HL-60 (cell line): ENCODE measurements at regions not wholly inside any gene's neighbourhood (a gene's known extent, or its start where the extent isn't known, plus 50 kb on each side); places are given as distances from the start of the nearest gene placed in this dataset.
"Not testable (repeated sequence)": the region's sequence is repeated elsewhere in the genome, so short reads cannot be mapped to it uniquely, and the experiment has no call there.

ENCODE experiments used
- DNase-seq, 2 experiments: peaks; one replicate each; pipeline ENCODE4 v3.0.0-alpha.2; 2010 to 2020; ENCODE audit warnings: low read depth in 1 of 2, low spot score in 1 of 2
- H3K27ac ChIP-seq: fragments of 250-450 bp; sonication (Bioruptor Pico); replicated peaks from 2 replicates; pipeline ENCODE4 v1.5.1; 2020; ENCODE audit warnings: mild to moderate bottlenecking, moderate library complexity
- H3K27me3 ChIP-seq: fragments of 250-450 bp; sonication (Bioruptor Pico); 2 replicates; pipeline ENCODE4 v1.5.1; 2021; ENCODE audit warnings: mild to moderate bottlenecking, moderate library complexity; ENCODE audit not compliant: insufficient read depth, poor library complexity, severe bottlenecking
- H3K4me3 ChIP-seq: replicated peaks from 2 replicates; pipeline ENCODE4 v1.5.1; 2011; ENCODE audit warnings: mild to moderate bottlenecking, control low read depth, low read length; ENCODE audit not compliant: insufficient read depth
- GABPA ChIP-seq: IDR thresholded peaks from 2 replicates; pipeline ENCODE4 v1.6.1; 2012; ENCODE audit warnings: low read depth
- POLR2AphosphoS5 ChIP-seq: IDR thresholded peaks from 2 replicates; pipeline ENCODE4 v1.6.1; 2012; ENCODE audit warnings: low read depth
- SPI1 ChIP-seq: IDR thresholded peaks from 2 replicates; pipeline ENCODE4 v1.6.1; 2012; ENCODE audit warnings: low read depth, mild to moderate bottlenecking, borderline replicate concordance
- TF ChIP-seq, protein P1 (sequence below): IDR thresholded peaks from one replicate; pipeline ENCODE4 v1.5.1; 2011; ENCODE audit warnings: low read length, control low read depth, inconsistent platforms; ENCODE audit not compliant: insufficient read depth
- TF ChIP-seq, protein P2 (sequence below): IDR thresholded peaks from 2 replicates; pipeline ENCODE4 v1.6.1; 2012; ENCODE audit warnings: low read depth; ENCODE audit not compliant: insufficient replicate concordance

DNA sequence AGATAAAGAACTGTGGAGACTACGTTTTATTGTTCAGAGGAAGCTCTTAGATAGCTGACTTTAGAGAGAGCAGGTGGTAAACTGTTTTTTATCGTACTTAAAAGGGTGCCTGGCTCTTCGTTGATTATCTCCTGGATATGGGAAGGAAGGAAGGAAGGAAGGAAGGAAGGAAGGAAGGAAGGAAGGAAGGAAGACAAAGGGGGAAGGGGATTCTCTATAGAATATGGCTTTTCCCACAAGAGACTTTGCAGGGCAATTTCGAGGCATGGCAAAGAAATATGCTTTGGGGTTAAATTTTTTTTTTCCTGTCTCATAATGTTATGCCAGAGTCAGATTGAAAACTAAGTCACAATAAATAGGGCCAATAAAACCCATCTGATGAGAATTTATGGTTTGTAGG, 271.9 kb upstream of the POU1F1 start:
- no peaks in the 10 kb centered on the region for H3K27me3 ChIP-seq
- TF ChIP-seq SPI1 (no peak), POLR2AphosphoS5 (no peak)

DNA sequence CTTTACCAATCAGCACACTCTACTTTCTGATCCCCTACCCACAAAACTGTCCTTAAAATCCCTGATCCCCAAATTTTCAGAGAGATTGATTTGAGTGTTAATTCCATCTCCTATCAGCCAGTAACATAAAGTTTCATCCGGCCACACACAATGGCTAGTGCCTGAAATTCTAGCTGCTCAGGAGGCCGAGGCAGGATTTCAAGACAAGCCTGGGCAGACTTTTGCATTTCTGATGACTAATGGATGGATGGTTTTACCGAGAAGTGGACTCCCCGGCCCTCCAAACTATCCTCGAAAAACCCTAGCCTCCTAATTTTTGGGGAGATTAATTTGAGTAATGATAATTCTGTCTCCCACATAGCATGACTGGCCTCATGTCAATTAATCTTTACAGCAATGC, 269.8 kb upstream of the POU1F1 start:
- Histone ChIP-seq H3K27ac (no peak overlapping the region), H3K27me3 (no peaks in the 10 kb centered on the region), H3K4me3 (no peak overlapping the region)
- DNase-seq, result no peak
- TF ChIP-seq SPI1 (no peak), POLR2AphosphoS5 (no peak), GABPA (no peak)
- TF ChIP-seq, protein P1, sequence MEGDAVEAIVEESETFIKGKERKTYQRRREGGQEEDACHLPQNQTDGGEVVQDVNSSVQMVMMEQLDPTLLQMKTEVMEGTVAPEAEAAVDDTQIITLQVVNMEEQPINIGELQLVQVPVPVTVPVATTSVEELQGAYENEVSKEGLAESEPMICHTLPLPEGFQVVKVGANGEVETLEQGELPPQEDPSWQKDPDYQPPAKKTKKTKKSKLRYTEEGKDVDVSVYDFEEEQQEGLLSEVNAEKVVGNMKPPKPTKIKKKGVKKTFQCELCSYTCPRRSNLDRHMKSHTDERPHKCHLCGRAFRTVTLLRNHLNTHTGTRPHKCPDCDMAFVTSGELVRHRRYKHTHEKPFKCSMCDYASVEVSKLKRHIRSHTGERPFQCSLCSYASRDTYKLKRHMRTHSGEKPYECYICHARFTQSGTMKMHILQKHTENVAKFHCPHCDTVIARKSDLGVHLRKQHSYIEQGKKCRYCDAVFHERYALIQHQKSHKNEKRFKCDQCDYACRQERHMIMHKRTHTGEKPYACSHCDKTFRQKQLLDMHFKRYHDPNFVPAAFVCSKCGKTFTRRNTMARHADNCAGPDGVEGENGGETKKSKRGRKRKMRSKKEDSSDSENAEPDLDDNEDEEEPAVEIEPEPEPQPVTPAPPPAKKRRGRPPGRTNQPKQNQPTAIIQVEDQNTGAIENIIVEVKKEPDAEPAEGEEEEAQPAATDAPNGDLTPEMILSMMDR, result no peak
- TF ChIP-seq, protein P2, sequence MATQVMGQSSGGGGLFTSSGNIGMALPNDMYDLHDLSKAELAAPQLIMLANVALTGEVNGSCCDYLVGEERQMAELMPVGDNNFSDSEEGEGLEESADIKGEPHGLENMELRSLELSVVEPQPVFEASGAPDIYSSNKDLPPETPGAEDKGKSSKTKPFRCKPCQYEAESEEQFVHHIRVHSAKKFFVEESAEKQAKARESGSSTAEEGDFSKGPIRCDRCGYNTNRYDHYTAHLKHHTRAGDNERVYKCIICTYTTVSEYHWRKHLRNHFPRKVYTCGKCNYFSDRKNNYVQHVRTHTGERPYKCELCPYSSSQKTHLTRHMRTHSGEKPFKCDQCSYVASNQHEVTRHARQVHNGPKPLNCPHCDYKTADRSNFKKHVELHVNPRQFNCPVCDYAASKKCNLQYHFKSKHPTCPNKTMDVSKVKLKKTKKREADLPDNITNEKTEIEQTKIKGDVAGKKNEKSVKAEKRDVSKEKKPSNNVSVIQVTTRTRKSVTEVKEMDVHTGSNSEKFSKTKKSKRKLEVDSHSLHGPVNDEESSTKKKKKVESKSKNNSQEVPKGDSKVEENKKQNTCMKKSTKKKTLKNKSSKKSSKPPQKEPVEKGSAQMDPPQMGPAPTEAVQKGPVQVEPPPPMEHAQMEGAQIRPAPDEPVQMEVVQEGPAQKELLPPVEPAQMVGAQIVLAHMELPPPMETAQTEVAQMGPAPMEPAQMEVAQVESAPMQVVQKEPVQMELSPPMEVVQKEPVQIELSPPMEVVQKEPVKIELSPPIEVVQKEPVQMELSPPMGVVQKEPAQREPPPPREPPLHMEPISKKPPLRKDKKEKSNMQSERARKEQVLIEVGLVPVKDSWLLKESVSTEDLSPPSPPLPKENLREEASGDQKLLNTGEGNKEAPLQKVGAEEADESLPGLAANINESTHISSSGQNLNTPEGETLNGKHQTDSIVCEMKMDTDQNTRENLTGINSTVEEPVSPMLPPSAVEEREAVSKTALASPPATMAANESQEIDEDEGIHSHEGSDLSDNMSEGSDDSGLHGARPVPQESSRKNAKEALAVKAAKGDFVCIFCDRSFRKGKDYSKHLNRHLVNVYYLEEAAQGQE, result no peak

More for the DNA sequence above, 271.9 kb upstream of the POU1F1 start:
- Histone ChIP-seq H3K27ac (no peak overlapping the region), H3K4me3 (no peak overlapping the region)
- no peak for DNase-seq

DNA sequence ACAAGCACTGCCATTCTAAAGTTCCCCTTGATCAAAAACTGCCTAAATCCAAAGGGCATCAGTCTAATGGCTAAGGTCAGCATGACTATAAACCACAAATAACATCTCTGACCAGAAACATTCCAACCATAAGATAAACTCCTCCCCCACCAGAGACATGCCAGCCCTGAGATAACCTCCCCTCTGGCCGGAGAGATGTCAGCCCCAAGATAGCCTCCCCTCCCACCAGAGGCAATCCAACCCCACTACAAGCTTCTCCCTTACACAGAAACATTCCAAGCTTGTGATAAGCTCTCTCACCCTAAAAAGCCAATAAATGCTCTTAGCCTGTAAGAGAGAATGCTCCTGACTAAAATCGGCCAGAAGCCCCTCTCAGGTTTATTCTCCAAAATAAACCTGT, 267.0 kb upstream of the POU1F1 start:
- H3K4me3 ChIP-seq, H3K27ac ChIP-seq, DNase-seq, H3K27me3 ChIP-seq: not testable (repeated sequence)

DNA sequence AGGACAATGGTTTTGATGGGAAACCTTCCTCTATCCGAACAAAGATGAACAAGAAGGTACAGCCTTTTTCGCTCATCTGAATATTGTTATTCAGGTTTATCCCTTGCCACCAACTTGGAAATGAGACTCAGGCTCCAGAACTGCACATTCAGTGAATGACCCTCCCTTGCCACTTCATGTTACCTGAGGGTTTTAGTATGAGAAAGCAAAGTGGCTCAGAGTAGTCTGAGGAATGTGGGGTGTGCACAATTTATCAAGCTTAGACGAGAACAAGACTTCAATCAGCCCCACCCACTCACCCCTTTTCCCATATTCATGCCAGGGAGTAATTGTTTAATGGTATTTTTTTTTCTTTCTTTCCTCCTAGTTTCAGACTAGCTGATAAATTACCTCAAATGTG, 265.3 kb upstream of the POU1F1 start:
- no peaks in the 10 kb centered on the region for H3K27me3 ChIP-seq
- no peak for DNase-seq
- H3K27ac ChIP-seq, result no peak overlapping the region
- no peak for TF ChIP-seq POLR2AphosphoS5
- no peak for TF ChIP-seq SPI1
- TF ChIP-seq, protein P2, result no peak
- TF ChIP-seq, protein P1, result no peak
- no peak for TF ChIP-seq GABPA
- H3K4me3 ChIP-seq, result no peak overlapping the region

DNA sequence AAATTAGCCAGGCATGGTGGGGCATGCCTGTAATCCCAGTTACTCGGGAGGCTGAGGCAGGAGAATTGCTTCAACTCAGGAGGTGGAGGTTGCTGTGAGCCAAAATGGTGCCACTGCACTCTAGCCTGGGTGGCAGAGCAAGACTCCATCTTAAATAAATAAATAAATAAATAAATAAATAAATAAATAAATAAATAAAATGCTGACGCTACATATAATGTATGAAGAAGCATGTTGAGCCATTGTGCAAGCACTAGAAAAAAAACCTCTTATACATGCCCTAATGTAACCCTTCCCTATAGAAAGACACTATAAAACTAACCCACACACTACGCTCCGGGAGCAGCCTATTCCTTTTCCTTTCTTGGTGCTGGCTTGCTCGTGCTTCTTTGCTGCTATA, 262.3 kb upstream of the POU1F1 start:
- H3K4me3 ChIP-seq, H3K27ac ChIP-seq, DNase-seq, H3K27me3 ChIP-seq: not testable (repeated sequence)
